H1 (cell line): ENCODE measurements at regions not wholly inside any gene's neighbourhood (a gene's known extent, or its start where the extent isn't known, plus 50 kb on each side); places are given as distances from the start of the nearest gene placed in this dataset.

ENCODE experiments used
- HDAC2 ChIP-seq, 2 experiments: fragments of 300-600 bp in 1 of 2; sonication (generic) in 1 of 2; IDR thresholded peaks; 2 replicates each; pipeline ENCODE4 v1.6.1; 2011 to 2012; ENCODE audit warnings: low read depth in 2 of 2, low read length in 2 of 2, mild to moderate bottlenecking in 2 of 2, moderate library complexity in 2 of 2, borderline replicate concordance in 1 of 2, inconsistent platforms in 1 of 2
- HDAC6 ChIP-seq: IDR thresholded peaks from one replicate; pipeline ENCODE4 v1.7.1; 2012; ENCODE audit warnings: low read depth, mild to moderate bottlenecking, inconsistent platforms, low read length, moderate library complexity
- NANOG ChIP-seq: IDR thresholded peaks from 2 replicates; pipeline ENCODE4 v1.6.1; 2011; ENCODE audit warnings: low read length, low read depth, mild to moderate bottlenecking, inconsistent platforms; ENCODE audit not compliant: insufficient read depth, poor library complexity, severe bottlenecking
- POLR2A ChIP-seq, 2 experiments: IDR thresholded peaks; 1 replicate in 1 of 2; 2 replicates in 1 of 2; pipeline ENCODE4 v1.6.1; 2011; ENCODE audit warnings: low read depth in 2 of 2, low read length in 2 of 2, mild to moderate bottlenecking in 2 of 2; ENCODE audit errors: control extremely low read depth in 1 of 2

- TF ChIP-seq POLR2A (IDR thresholded peaks at IDR 0.05; ENCODE audit: control extremely low read depth in 1 of 2, low read depth in 2 of 2, low read length in 2 of 2), result no peak
- no peak for TF ChIP-seq NANOG
- TF ChIP-seq HDAC6, result no peak
- no peak for TF ChIP-seq HDAC2 (IDR thresholded peaks at IDR 0.05; ENCODE audit: borderline replicate concordance in 1 of 2, low read depth in 2 of 2, low read length in 2 of 2)
- TF ChIP-seq, all 59 proteins: peak for 0
Measured at GRCh38 chr18:73164430-73164829, 296.6 kb upstream of the NETO1 start (continued).
